HG02763 (cell line): ENCODE measurements at regions not wholly inside any gene's neighbourhood (a gene's known extent, or its start where the extent isn't known, plus 50 kb on each side); places are given as distances from the start of the nearest gene placed in this dataset.

Experiments
- ATAC-seq: cut with Tn5 transposase; IDR thresholded peaks from one replicate; pipeline ENCODE4 v1.9.1; 2021; ENCODE audit warnings: mild to moderate bottlenecking, moderate library complexity; ENCODE audit not compliant: unreplicated experiment

- ATAC-seq: no peak
Observed at GRCh38 chr9:515665-516064, 301.0 kb downstream of the DOCK8 start.

GRCh38 chr9:517993-518392 is 303.3 kb downstream of the DOCK8 start:
- ATAC-seq: no peak

GRCh38 chr9:518540-518939 is 303.9 kb downstream of the DOCK8 start:
- no peak for ATAC-seq

- no peak for ATAC-seq
Observed at GRCh38 chr9:519579-519978, 304.9 kb downstream of the DOCK8 start.

GRCh38 chr9:520302-520701 is 305.6 kb downstream of the DOCK8 start:
- no peak for ATAC-seq

- no peak for ATAC-seq
Observed at GRCh38 chr9:522190-522589, 307.5 kb downstream of the DOCK8 start.

GRCh38 chr9:522658-523057 is 308.0 kb downstream of the DOCK8 start:
- no peak for ATAC-seq

GRCh38 chr9:523444-523843 is 308.8 kb downstream of the DOCK8 start:
- no peak for ATAC-seq

- ATAC-seq: no peak
Observed at GRCh38 chr9:524008-524407, 309.3 kb downstream of the DOCK8 start.

GRCh38 chr9:526904-527591 is 312.4 kb downstream of the DOCK8 start:
- no peak for ATAC-seq

- no peak for ATAC-seq
Observed at GRCh38 chr9:529731-530130, 311.8 kb upstream of the DMRT1 start.

GRCh38 chr9:530681-531080 is 310.8 kb upstream of the DMRT1 start:
- ATAC-seq: no peak

GRCh38 chr9:532707-533106 is 308.8 kb upstream of the DMRT1 start:
- ATAC-seq: no peak

GRCh38 chr9:534886-535285 is 306.6 kb upstream of the DMRT1 start:
- ATAC-seq: no peak

GRCh38 chr9:535356-535755 is 306.1 kb upstream of the DMRT1 start:
- ATAC-seq: no peak

- ATAC-seq: no peak
Observed at GRCh38 chr9:536597-537511, 304.6 kb upstream of the DMRT1 start.

- no peak for ATAC-seq
Observed at GRCh38 chr9:543478-543877, 298.0 kb upstream of the DMRT1 start.

GRCh38 chr9:545480-545879 is 296.0 kb upstream of the DMRT1 start:
- no peak for ATAC-seq

- ATAC-seq: no peak
Observed at GRCh38 chr9:546235-546634, 295.3 kb upstream of the DMRT1 start.

- ATAC-seq: no peak
Observed at GRCh38 chr9:546797-547223, 294.7 kb upstream of the DMRT1 start.

GRCh38 chr9:547314-547713 is 294.2 kb upstream of the DMRT1 start:
- no peak for ATAC-seq

- no peak for ATAC-seq
Observed at GRCh38 chr9:549455-549997, 292.0 kb upstream of the DMRT1 start.
